OCI-LY7 (cell line): ENCODE measurements at regions not wholly inside any gene's neighbourhood (a gene's known extent, or its start where the extent isn't known, plus 50 kb on each side); places are given as distances from the start of the nearest gene placed in this dataset.

Source experiments
- BruUV-seq: library from RNA; stranded (reverse); fragments of 400-500 nt; replicated peaks from 2 replicates; lab custom pipeline; 2021; lab: Mats Ljungman, UMichigan
- CTCF ChIA-PET: fragments of 300-600 bp; sonication (Branson Sonifier 250); formaldehyde crosslinking; loops from one replicate; lab custom pipeline; 2022; ENCODE audit warnings: antibody characterized with exemption; ENCODE audit not compliant: unreplicated experiment; lab: Charles Lee
- POLR2A ChIA-PET: fragments of 300-600 bp; sonication (Branson Sonifier 250); formaldehyde crosslinking; loops from one replicate; lab custom pipeline; 2022; ENCODE audit warnings: antibody characterized with exemption; lab: Charles Lee
- DNase-seq: peaks from one replicate; pipeline ENCODE4 v3.0.0-alpha.2; 2015; ENCODE audit warnings: low spot score
- H2AFZ ChIP-seq: fragments of 200-600 bp; sonication (generic), shearing (Covaris generic); 2 replicates; pipeline ENCODE4 v1.6.1; 2014; ENCODE audit warnings: mild to moderate bottlenecking, antibody characterized with exemption, low read length, moderate library complexity
- H3K27ac ChIP-seq: fragments of 200-600 bp; sonication (generic); 2 replicates; pipeline ENCODE4 v1.5.1; 2014; ENCODE audit warnings: mixed run types, low read depth, mild to moderate bottlenecking, moderate library complexity, low read length, inconsistent platforms; ENCODE audit not compliant: poor library complexity, severe bottlenecking
- H3K36me3 ChIP-seq: fragments of 200-600 bp; sonication (generic); 2 replicates; pipeline ENCODE4 v1.6.1; 2014; ENCODE audit warnings: mild to moderate bottlenecking, antibody characterized with exemption, low read length, moderate library complexity, mixed read lengths; ENCODE audit not compliant: insufficient read depth
- H3K4me1 ChIP-seq: fragments of 200-600 bp; sonication (generic); 2 replicates; pipeline ENCODE4 v1.5.1; 2014; ENCODE audit warnings: mild to moderate bottlenecking, low read length; ENCODE audit not compliant: insufficient read depth, poor library complexity, severe bottlenecking
- H3K4me2 ChIP-seq: fragments of 200-600 bp; sonication (generic); 2 replicates; pipeline ENCODE4 v1.6.1; 2014; ENCODE audit warnings: mild to moderate bottlenecking, low read length
- H3K4me3 ChIP-seq: fragments of 200-600 bp; sonication (generic); 2 replicates; pipeline ENCODE4 v1.5.1; 2014; ENCODE audit warnings: mild to moderate bottlenecking, low read depth, low read length; ENCODE audit not compliant: poor library complexity, severe bottlenecking
- H3K79me2 ChIP-seq: fragments of 200-600 bp; sonication (generic); 2 replicates; pipeline ENCODE4 v1.6.1; 2016; ENCODE audit warnings: low read depth, mild to moderate bottlenecking, low read length, moderate library complexity, mixed read lengths; ENCODE audit not compliant: insufficient read depth
- H3K9me2 ChIP-seq: fragments of 200-600 bp; sonication (generic); 2 replicates; pipeline ENCODE4 v1.6.1; 2016; ENCODE audit warnings: mild to moderate bottlenecking, low read length, mixed read lengths; ENCODE audit not compliant: insufficient read depth
- H3K9me3 ChIP-seq: fragments of 200-600 bp; sonication (generic); 2 replicates; pipeline ENCODE4 v1.6.1; 2014; ENCODE audit warnings: mild to moderate bottlenecking, mixed run types, low read length, mixed read lengths
- H4K20me1 ChIP-seq: fragments of 200-600 bp; sonication (generic); 2 replicates; pipeline ENCODE4 v1.6.1; 2014; ENCODE audit warnings: mild to moderate bottlenecking, antibody characterized with exemption, low read length, moderate library complexity, mixed read lengths; ENCODE audit not compliant: insufficient read depth
- EZH2phosphoT487 ChIP-seq: fragments of 200-600 bp; sonication (generic); IDR thresholded peaks from 2 replicates; pipeline ENCODE4 v1.6.1; 2018; ENCODE audit warnings: low read depth, borderline replicate concordance, mild to moderate bottlenecking, mixed run types, antibody characterized with exemption, low read length, moderate library complexity, mixed read lengths
- intact Hi-C: fragments of 100-400 bp; cut with micrococcal nuclease; formaldehyde crosslinking; loops from one replicate; pipeline ENCODE4 v1.10.0; 2022; ENCODE audit not compliant: unreplicated experiment
- TF ChIP-seq, protein P1 (sequence below): fragments of 200-600 bp; sonication (generic); conservative IDR thresholded peaks from 2 replicates; pipeline ENCODE4 v1.5.1; 2014; ENCODE audit warnings: mild to moderate bottlenecking, antibody characterized with exemption, low read length, moderate library complexity, mixed read lengths

DNA sequence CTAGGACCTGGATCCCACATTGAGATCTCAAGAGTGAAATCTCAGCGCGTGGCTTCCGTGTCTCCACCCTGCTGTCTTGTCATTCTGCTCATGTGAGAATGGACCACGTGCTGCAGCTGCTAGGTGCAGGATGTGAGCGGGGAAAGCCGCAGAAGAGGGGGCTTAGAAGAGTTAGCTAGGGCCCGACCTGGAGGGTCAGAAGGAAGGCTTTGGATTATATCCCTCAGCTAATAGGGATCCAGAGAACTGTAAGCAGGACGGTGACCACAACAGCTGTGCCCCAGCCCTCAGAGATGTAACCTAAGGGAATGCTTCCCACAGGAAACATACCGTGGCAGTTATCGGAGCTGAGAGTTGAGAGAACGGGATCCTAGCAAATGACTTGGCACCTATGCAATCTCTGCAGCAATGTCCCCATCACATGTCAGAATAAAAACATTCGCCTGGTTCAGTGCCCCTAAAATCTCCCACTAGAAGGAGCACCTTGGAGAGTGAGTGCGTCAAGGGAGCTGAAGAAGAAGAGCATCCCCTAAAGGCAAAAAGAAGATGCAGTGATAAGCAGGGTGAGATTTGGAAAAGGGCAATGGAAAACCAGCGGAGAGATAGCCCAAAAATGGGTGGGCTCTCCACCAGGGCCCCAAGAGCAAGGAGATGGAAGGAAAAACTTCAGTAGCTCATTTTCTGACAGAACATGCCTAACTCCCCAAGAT lies 76.9 kb upstream of the ST8SIA2 start:
- POLR2A ChIA-PET, result interaction anchor here (0.7 kb wide), 1 partner anchor 430 kb away, joined by 3 read pairs; no protein-coding TSS in a partner anchor
- DNase-seq, result no peak
- Histone ChIP-seq H2AFZ (no peak overlapping the region), H3K4me1 (no peaks in the 10 kb centered on the region), H3K9me3 (no peaks in the 10 kb centered on the region), H3K27ac (no peak overlapping the region), H3K4me2 (no peak overlapping the region), H3K79me2 (no peaks in the 10 kb centered on the region), H3K9me2 (no peaks in the 10 kb centered on the region), H3K36me3 (no peaks in the 10 kb centered on the region), H4K20me1 (no peaks in the 10 kb centered on the region), H3K4me3 (no peak overlapping the region)
- intact Hi-C loops, result no loop called here
- TF ChIP-seq, protein P1, sequence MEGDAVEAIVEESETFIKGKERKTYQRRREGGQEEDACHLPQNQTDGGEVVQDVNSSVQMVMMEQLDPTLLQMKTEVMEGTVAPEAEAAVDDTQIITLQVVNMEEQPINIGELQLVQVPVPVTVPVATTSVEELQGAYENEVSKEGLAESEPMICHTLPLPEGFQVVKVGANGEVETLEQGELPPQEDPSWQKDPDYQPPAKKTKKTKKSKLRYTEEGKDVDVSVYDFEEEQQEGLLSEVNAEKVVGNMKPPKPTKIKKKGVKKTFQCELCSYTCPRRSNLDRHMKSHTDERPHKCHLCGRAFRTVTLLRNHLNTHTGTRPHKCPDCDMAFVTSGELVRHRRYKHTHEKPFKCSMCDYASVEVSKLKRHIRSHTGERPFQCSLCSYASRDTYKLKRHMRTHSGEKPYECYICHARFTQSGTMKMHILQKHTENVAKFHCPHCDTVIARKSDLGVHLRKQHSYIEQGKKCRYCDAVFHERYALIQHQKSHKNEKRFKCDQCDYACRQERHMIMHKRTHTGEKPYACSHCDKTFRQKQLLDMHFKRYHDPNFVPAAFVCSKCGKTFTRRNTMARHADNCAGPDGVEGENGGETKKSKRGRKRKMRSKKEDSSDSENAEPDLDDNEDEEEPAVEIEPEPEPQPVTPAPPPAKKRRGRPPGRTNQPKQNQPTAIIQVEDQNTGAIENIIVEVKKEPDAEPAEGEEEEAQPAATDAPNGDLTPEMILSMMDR, result no peak
- TF ChIP-seq EZH2phosphoT487, result no peak
- CTCF ChIA-PET, result no interaction called here
- no TSS peak for BruUV-seq

DNA sequence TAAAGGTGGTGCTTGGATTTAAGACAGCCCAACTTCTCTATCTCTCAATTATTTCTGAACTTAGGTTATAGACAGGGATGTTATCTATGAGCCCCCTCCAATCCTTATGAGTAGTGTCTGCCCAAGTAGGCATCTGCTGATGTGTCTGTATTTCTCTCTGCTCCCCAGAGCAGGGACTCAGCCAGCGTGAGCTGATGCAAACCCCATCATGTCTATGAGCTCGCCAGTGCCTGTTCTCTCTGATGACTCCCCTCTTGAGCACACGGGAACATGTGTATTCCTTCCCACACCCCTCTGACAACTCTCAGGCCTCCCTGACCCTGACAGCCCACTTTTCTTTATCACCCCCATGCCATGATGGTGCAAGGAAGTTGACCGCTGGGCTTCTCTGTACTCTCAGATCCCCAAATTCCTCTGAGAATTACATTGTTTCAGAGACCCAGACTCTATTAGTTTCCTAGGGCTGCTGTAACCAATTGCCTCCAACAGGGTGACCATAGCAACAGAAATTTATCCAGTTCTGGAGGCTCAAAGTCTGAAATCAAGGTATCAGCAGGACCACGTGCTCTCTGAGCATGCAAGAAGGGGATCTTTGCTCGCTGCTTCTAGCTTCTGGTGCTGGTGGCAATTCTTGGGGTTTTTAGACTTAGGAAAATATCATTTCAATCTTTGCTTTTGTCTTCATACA lies 73.5 kb upstream of the ST8SIA2 start:
- H3K4me3 ChIP-seq, result no peak overlapping the region
- no peak for DNase-seq
- H4K20me1 ChIP-seq, result no peaks in the 10 kb centered on the region
- intact Hi-C loops, result no loop called here
- no peak overlapping the region for H2AFZ ChIP-seq
- no peak overlapping the region for H3K4me2 ChIP-seq
- BruUV-seq, result no TSS peak
- no peak overlapping the region for H3K27ac ChIP-seq
- H3K9me3 ChIP-seq, result no peaks in the 10 kb centered on the region
- POLR2A ChIA-PET, result no interaction called here
- no peaks in the 10 kb centered on the region for H3K9me2 ChIP-seq
- no peaks in the 10 kb centered on the region for H3K79me2 ChIP-seq
- TF ChIP-seq, protein P1, result no peak
- TF ChIP-seq EZH2phosphoT487, result no peak
- H3K4me1 ChIP-seq, result no peaks in the 10 kb centered on the region
- no peaks in the 10 kb centered on the region for H3K36me3 ChIP-seq
- CTCF ChIA-PET, result no interaction called here
